H9 (cell line): ENCODE measurements at regions not wholly inside any gene's neighbourhood (a gene's known extent, or its start where the extent isn't known, plus 50 kb on each side); places are given as distances from the start of the nearest gene placed in this dataset.

Experiments
- DNase-seq: peaks from one replicate; pipeline ENCODE4 v3.0.0-alpha.2; 2017
- H2AFZ ChIP-seq: one replicate; pipeline ENCODE4 v1.6.1; 2013; ENCODE audit warnings: mild to moderate bottlenecking, low read length, control low read depth, moderate library complexity
- H2AK5ac ChIP-seq: 2 replicates; pipeline ENCODE4 v1.6.1; 2013; ENCODE audit warnings: low read length, control low read depth, mixed read lengths; ENCODE audit not compliant: insufficient read length
- H2BK120ac ChIP-seq: one replicate; pipeline ENCODE4 v1.6.1; 2013; ENCODE audit warnings: low read depth, mild to moderate bottlenecking, low read length, control low read depth, inconsistent platforms; ENCODE audit not compliant: poor library complexity, severe bottlenecking
- H2BK12ac ChIP-seq: 2 replicates; pipeline ENCODE4 v1.6.1; 2013; ENCODE audit warnings: low read length, control low read depth, mixed read lengths, low read depth; ENCODE audit not compliant: insufficient read length
- H2BK15ac ChIP-seq: 2 replicates; pipeline ENCODE4 v1.6.1; 2013; ENCODE audit warnings: low read depth, low read length, control low read depth
- H2BK20ac ChIP-seq: one replicate; pipeline ENCODE4 v1.6.1; 2013; ENCODE audit warnings: low read depth, mild to moderate bottlenecking, low read length, control low read depth, inconsistent platforms; ENCODE audit not compliant: poor library complexity, severe bottlenecking
- H2BK5ac ChIP-seq: 2 replicates; pipeline ENCODE4 v1.6.1; 2013; ENCODE audit warnings: low read length, control low read depth, mixed read lengths; ENCODE audit not compliant: insufficient read length
- H3K14ac ChIP-seq: 2 replicates; pipeline ENCODE4 v1.6.1; 2013; ENCODE audit warnings: low read length, control low read depth; ENCODE audit not compliant: insufficient read depth
- H3K18ac ChIP-seq: 2 replicates; pipeline ENCODE4 v1.6.1; 2013; ENCODE audit warnings: low read depth, mild to moderate bottlenecking, mixed read lengths, low read length, control low read depth; ENCODE audit not compliant: insufficient read length
- H3K23ac ChIP-seq: 2 replicates; pipeline ENCODE4 v1.6.1; 2013; ENCODE audit warnings: low read length, control low read depth, mixed read lengths, low read depth; ENCODE audit not compliant: insufficient read length
- H3K23me2 ChIP-seq: 2 replicates; pipeline ENCODE4 v1.6.1; 2013; ENCODE audit warnings: low read depth, mild to moderate bottlenecking, mixed read lengths, low read length, control low read depth; ENCODE audit not compliant: insufficient read length, poor library complexity, severe bottlenecking
- H3K27ac ChIP-seq: 2 replicates; pipeline ENCODE4 v1.5.1; 2013; ENCODE audit warnings: low read length, control low read depth, mixed read lengths, low read depth; ENCODE audit not compliant: insufficient read length
- H3K27me3 ChIP-seq: 2 replicates; pipeline ENCODE4 v1.6.1; 2013; ENCODE audit warnings: low read length, control low read depth, inconsistent platforms; ENCODE audit not compliant: insufficient read depth
- H3K4ac ChIP-seq: 2 replicates; pipeline ENCODE4 v1.6.1; 2013; ENCODE audit warnings: low read depth, mild to moderate bottlenecking, control low read depth, inconsistent platforms, low read length, moderate library complexity
- H3K4me1 ChIP-seq: 2 replicates; pipeline ENCODE4 v1.6.1; 2013; ENCODE audit warnings: low read length, control low read depth, inconsistent platforms; ENCODE audit not compliant: insufficient read depth
- H3K4me2 ChIP-seq: 2 replicates; pipeline ENCODE4 v1.6.1; 2013; ENCODE audit warnings: low read length, control low read depth, mixed read lengths; ENCODE audit not compliant: insufficient read length, insufficient read depth
- H3K56ac ChIP-seq: 2 replicates; pipeline ENCODE4 v1.6.1; 2013; ENCODE audit warnings: low read depth, mild to moderate bottlenecking, mixed read lengths, low read length, control low read depth; ENCODE audit not compliant: insufficient read length
- H3K79me1 ChIP-seq: 2 replicates; pipeline ENCODE4 v1.6.1; 2013; ENCODE audit warnings: low read depth, mild to moderate bottlenecking, moderate library complexity, low read length, control low read depth, inconsistent platforms; ENCODE audit not compliant: insufficient read depth, poor library complexity, severe bottlenecking
- H3K79me2 ChIP-seq: 2 replicates; pipeline ENCODE4 v1.6.1; 2013; ENCODE audit warnings: low read length, control low read depth, inconsistent platforms; ENCODE audit not compliant: insufficient read depth
- H3K9ac ChIP-seq: 2 replicates; pipeline ENCODE4 v1.6.1; 2013; ENCODE audit warnings: low read length, control low read depth, mixed read lengths; ENCODE audit not compliant: insufficient read length; ENCODE audit errors: extremely low read depth
- H3K9me3 ChIP-seq: one replicate; pipeline ENCODE4 v1.6.1; 2013; ENCODE audit warnings: low read depth, low read length, inconsistent platforms; ENCODE audit not compliant: control insufficient read depth
- H3T11ph ChIP-seq: one replicate; pipeline ENCODE4 v1.6.1; 2013; ENCODE audit warnings: mild to moderate bottlenecking, low read length, control low read depth, inconsistent platforms
- H4K20me1 ChIP-seq: one replicate; pipeline ENCODE4 v1.6.1; 2013; ENCODE audit not compliant: control insufficient read depth, insufficient read length, insufficient read depth
- H4K5ac ChIP-seq: 2 replicates; pipeline ENCODE4 v1.6.1; 2013; ENCODE audit warnings: low read depth, mild to moderate bottlenecking, mixed read lengths, low read length, control low read depth; ENCODE audit not compliant: insufficient read length
- H4K8ac ChIP-seq: replicated peaks from 2 replicates; pipeline ENCODE4 v1.6.1; 2013; ENCODE audit warnings: low read length, control low read depth, mixed read lengths, low read depth; ENCODE audit not compliant: insufficient read length
- H4K91ac ChIP-seq: 2 replicates; pipeline ENCODE4 v1.6.1; 2013; ENCODE audit warnings: low read depth, mild to moderate bottlenecking, moderate library complexity, mixed read lengths, low read length, control low read depth; ENCODE audit not compliant: insufficient read length
- H3K27ac Mint-ChIP-seq, 3 experiments: 2 replicates in 2 of 3; 3 replicates in 1 of 3; pipeline ENCODE4 v1.8.0; 2020 to 2021; ENCODE audit warnings: mixed read lengths in 3 of 3, mild to moderate bottlenecking in 1 of 3, moderate library complexity in 1 of 3
- H3K27me3 Mint-ChIP-seq: 2 replicates; pipeline ENCODE4 v1.8.0; 2021; ENCODE audit warnings: low read depth, mild to moderate bottlenecking, moderate library complexity, mixed read lengths
- H3K36me3 Mint-ChIP-seq, 3 experiments: 2 replicates in 2 of 3; 3 replicates in 1 of 3; pipeline ENCODE4 v1.8.0; 2020 to 2021; ENCODE audit warnings: low read depth in 3 of 3, mixed read lengths in 3 of 3; ENCODE audit not compliant: insufficient read depth in 1 of 3
- H3K4me1 Mint-ChIP-seq, 2 experiments: 2 replicates each; pipeline ENCODE4 v1.8.0; 2020; ENCODE audit warnings: mixed read lengths in 2 of 2
- H3K4me3 Mint-ChIP-seq, 2 experiments: 2 replicates in 1 of 2; 3 replicates in 1 of 2; pipeline ENCODE4 v1.8.0; 2020 to 2021; ENCODE audit warnings: mild to moderate bottlenecking in 2 of 2, mixed read lengths in 2 of 2, moderate library complexity in 1 of 2
- H3K9me3 Mint-ChIP-seq, 2 experiments: 2 replicates in 1 of 2; 3 replicates in 1 of 2; pipeline ENCODE4 v1.8.0; 2020; ENCODE audit warnings: mild to moderate bottlenecking in 2 of 2, mixed read lengths in 2 of 2, moderate library complexity in 1 of 2
- CTCF ChIP-seq: fragments of 200-600 bp; sonication (generic); conservative IDR thresholded peaks from 3 replicates; pipeline ENCODE4 v1.8.0; 2021; ENCODE audit warnings: antibody characterized with exemption, mild to moderate bottlenecking
- WGBS: extraction: QIAGEN DNeasy Blood & Tissue Kit; methylation state at CpG from one replicate; pipeline ENCODE4 v1.1.7; 2013; ENCODE audit warnings: missing lambda C conversion rate, low lambda C conversion rate, mixed read lengths; ENCODE audit not compliant: insufficient read length; ENCODE audit errors: extremely low coverage; 5-methylcytosine and 5-hydroxymethylcytosine counted together

GRCh38 chr2:4914551-4914950, 777.6 kb upstream of the SOX11 start:
- Histone ChIP-seq H3K4me2 (no peak overlapping the region), H3K14ac (no peak overlapping the region), H2BK12ac (no peak overlapping the region), H3K27me3 (no peaks in the 10 kb centered on the region), H2BK15ac (no peak overlapping the region), H4K91ac (no peak overlapping the region), H3K27ac (no peak overlapping the region), H3K79me2 (no peaks in the 10 kb centered on the region), H2BK5ac (no peak overlapping the region), H4K5ac (no peak overlapping the region), H3K56ac (no peak overlapping the region), H2BK20ac (no peak overlapping the region), H4K8ac (no peak overlapping the region), H3K4me1 (no peaks in the 10 kb centered on the region), H2BK120ac (no peak overlapping the region), H3K9me3 (no peaks in the 10 kb centered on the region), H3K23me2 (no peaks in the 10 kb centered on the region), H4K20me1 (no peaks in the 10 kb centered on the region), H3K23ac (no peak overlapping the region), H3K4ac (no peak overlapping the region), H2AFZ (no peak overlapping the region), H3K18ac (no peak overlapping the region), H3K9ac (no peak overlapping the region), H2AK5ac (no peak overlapping the region), H3T11ph (no peak overlapping the region), H3K79me1 (no peaks in the 10 kb centered on the region)
- H3K27me3 Mint-ChIP-seq, result no peaks in the 10 kb centered on the region
- H3K4me3 Mint-ChIP-seq, result no peak overlapping the region
- H3K27ac Mint-ChIP-seq, result no peak overlapping the region
- no peaks in the 10 kb centered on the region; a peak in 1 of 7 replicates for H3K36me3 Mint-ChIP-seq
- peaks cover 4 to 5% of the 10 kb centered on the region in 2 experiments; a peak in 1 of 5 replicates for H3K9me3 Mint-ChIP-seq
- DNase-seq, result no peak
- no peak for TF ChIP-seq CTCF
- no CpG with 5 or more reads among the region's 4 CpGs for WGBS
- no peaks in the 10 kb centered on the region for H3K4me1 Mint-ChIP-seq
